GM18511 (cell line): ENCODE measurements at regions not wholly inside any gene's neighbourhood (a gene's known extent, or its start where the extent isn't known, plus 50 kb on each side); places are given as distances from the start of the nearest gene placed in this dataset.
"Not testable (repeated sequence)": the region's sequence is repeated elsewhere in the genome, so short reads cannot be mapped to it uniquely, and the experiment has no call there.

ENCODE experiments used
- ATAC-seq: cut with Tn5 transposase; IDR thresholded peaks from one replicate; pipeline ENCODE4 v1.9.1; 2021; ENCODE audit warnings: mild to moderate bottlenecking, moderate library complexity; ENCODE audit not compliant: unreplicated experiment

GRCh38 chr12:42030588-42030987 is 114.1 kb downstream of the GXYLT1 start:
- ATAC-seq = no peak

DNA sequence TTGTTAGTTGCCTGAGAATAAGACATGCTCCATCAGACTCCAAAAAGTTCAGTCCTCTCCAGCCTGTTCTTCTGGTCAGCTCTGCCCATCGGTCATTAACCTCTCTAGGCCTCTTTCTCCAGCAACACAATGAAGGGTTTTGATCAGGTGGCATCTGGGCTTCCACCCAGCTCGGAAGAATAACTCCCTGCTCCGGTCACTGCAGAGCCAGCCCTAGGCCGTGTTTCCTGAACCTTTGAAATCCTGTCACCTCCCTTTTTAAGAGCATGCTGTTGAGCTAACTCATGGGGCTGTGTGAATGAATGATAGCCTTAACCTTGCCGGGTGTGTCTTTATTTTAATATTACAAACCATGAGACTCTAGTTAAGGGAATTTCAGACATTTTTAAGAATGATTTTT is 117.1 kb downstream of the GXYLT1 start:
- ATAC-seq = no peak

DNA sequence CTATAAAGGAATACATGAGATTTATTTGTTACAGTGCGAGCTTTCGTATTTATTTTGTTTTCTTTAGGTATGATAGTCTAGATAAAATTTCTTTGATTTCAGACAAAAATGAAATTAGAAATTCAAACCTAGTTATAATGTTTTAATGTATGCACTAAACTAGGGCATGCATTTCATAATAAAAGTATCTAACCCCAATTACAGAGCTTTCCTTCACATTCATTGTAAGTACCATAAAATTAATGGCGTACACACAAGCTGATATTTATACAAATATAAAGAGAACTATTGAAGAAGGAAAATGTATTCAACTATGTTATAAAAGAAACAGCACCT is 120.2 kb downstream of the GXYLT1 start:
- no peak for ATAC-seq

GRCh38 chr12:42023733-42024494 is 120.8 kb downstream of the GXYLT1 start:
- peak; percentile 93 for ATAC-seq

- ATAC-seq = not testable (repeated sequence)
These were observed 122.7 kb downstream of the GXYLT1 start for GRCh38 chr12:42021937-42022336.

GRCh38 chr12:42021469-42021868 is 123.2 kb downstream of the GXYLT1 start:
- ATAC-seq = no peak

- no peak for ATAC-seq
These were observed 124.4 kb downstream of the GXYLT1 start for GRCh38 chr12:42020226-42020625.

DNA sequence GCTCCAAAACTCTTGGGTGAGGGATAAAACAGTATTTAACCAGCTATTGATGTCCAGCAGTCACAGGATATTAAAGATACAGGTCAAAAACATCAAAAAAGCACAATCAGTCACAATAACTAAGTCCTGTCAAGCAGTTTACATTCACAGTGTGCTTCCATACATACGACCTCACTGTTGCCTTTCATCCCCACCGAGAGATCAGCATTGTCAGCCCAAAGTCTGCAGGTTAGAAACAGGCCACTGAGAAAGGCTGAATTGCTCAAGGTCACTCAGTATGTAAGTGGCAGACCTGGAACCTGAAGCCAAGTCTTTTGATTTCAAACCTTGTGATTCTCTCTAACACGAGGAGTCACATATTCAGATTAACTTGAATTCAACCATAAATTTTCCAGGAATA is 124.9 kb downstream of the GXYLT1 start:
- no peak for ATAC-seq

- no peak for ATAC-seq
These were observed 127.6 kb downstream of the GXYLT1 start for GRCh38 chr12:42017051-42017450.

- ATAC-seq = no peak
These were observed 129.6 kb downstream of the GXYLT1 start for GRCh38 chr12:42015051-42015461.

DNA sequence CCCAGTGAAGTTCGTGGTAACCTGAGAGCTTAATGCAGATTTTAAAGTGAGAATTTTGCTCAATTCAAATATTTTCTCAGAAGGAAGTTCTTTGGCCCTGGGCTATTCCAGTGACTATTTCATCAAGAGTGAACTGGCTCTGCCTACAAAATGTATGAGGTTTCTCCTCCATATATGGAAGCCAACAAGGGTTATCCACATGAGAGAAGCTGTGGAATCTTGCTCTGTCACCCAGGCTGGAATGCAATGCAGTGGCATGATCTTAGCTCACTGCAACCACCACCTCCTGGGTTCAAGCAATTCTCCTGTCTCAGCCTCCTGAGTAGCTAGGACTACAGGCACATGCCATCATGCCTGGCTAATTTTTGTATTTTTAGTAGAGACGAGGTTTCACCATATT is 132.2 kb downstream of the GXYLT1 start:
- not testable (repeated sequence) for ATAC-seq

- no peak for ATAC-seq
These were observed 134.0 kb downstream of the GXYLT1 start for GRCh38 chr12:42010715-42011114.

DNA sequence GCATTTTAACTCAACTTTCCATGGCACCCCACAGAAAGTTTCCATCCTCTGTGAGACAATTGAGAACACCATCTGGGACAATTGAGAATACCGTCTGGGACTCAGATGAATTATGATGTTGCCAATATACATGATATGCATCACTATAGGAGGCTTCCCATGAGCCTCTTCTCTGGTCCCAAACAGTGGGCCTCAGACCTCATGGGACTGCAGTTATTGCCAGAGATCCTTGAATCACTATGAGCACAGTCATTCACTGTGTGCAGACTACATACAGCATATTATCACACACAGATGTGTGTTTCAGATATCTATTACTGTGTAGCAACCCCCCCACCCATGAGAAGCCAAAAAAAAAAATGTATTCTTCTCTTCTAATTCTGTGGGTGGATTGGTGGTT is 134.4 kb downstream of the GXYLT1 start:
- no peak for ATAC-seq

- ATAC-seq = no peak
These were observed 135.7 kb downstream of the GXYLT1 start for GRCh38 chr12:42008996-42009395.

DNA sequence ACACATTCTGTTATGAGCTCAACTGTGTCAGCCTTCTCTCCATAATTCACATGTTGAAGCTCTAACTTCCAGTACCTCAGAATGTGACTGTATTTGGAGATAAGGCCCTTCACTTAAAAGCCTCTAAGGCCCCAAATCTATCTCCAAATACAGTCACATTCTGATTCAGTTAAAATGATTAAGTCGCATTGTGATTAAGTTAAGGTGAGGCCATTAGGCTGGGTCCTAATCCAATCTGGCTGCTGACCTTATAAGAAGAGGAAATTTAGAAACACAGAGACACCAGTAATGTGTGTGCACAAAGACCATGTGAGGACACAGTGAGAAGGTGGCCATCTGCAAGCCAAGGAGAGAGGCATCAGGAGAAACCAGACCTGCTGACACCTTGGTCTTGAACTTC is 141.6 kb downstream of the GXYLT1 start:
- ATAC-seq = no peak

DNA sequence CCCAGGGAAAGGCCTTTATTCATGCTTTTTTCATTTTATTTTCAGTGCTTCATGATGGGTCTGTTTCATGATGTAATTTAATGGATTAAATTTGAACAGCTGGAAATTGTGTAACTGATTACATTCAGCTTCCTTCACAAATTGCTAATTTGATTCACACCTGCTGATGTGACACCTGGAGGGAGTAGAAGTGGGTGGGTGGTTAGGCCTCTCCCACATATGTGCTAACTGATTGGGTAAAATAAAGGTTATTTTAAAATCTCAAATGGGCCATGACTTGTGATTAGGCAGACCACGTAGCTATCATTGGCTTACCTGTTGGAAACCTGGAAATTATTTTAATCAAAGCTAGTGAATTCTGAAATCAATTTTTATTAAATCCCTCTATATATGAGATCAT is 142.1 kb downstream of the GXYLT1 start:
- ATAC-seq = no peak

DNA sequence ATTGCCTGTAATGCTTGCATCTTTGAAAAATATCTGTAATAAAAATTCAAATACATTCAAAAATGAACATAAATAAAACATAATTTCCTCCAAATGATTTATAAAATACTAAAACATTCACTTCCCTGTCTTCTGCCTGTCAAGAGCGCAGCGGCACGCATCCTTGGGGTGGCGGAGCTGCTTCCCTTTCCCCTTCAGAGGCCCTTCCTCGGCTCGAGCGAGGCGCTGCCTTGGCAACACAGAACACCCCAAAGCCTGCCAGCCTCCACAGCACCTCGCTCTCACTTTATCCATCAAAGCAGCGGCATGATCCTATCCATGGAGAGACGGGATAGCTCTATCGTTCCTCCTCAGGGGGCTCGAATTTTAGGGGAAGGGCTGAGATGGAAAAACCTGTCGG is 146.2 kb downstream of the GXYLT1 start:
- no peak for ATAC-seq

GRCh38 chr12:41993283-41993682 is 151.4 kb downstream of the GXYLT1 start:
- no peak for ATAC-seq

DNA sequence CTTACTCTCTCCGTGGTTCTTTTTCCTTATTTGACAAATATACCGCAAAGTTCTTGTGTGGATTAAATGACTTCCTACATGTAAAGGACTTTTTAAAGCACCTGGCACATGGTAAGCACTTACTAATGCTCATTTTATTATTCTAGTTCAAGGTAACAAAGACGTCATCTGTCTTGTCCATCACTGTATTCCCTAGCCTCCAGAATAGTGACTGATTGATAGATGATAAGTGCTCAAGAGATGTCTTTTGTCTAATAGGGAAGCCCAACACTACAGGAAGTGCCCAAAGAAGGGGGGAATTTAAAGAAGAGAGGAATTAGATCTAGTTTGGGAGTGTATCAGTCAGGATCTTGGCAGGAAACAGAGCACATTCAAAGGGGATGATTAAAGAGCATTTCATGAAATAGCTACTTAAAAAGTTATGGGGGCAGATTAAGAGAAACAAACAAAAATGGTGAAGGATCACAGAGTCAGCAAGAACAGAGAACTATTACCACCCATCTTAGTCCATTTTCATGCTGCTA is 151.9 kb downstream of the GXYLT1 start:
- ATAC-seq = no peak

- no peak for ATAC-seq
These were observed 152.7 kb downstream of the GXYLT1 start for GRCh38 chr12:41992022-41992421.

DNA sequence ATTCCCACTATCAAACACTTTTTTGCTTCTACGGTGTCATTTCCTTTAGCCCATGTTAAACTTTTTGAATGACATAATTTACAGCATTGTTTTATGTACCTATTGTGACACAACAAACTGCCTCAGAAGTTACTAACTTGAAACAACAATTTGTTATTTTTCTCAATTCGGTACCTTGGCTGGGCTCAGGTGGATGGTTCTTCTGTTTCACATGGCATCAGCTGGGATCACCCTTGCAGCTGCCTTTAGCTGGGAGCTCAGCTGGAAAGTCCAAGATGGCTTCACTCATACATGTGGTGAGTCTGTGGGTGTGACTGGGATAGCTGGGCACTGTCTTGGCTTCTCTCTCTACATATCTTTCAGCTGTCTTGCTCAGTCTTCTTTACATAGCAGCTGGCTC is 156.0 kb downstream of the GXYLT1 start:
- no peak for ATAC-seq

DNA sequence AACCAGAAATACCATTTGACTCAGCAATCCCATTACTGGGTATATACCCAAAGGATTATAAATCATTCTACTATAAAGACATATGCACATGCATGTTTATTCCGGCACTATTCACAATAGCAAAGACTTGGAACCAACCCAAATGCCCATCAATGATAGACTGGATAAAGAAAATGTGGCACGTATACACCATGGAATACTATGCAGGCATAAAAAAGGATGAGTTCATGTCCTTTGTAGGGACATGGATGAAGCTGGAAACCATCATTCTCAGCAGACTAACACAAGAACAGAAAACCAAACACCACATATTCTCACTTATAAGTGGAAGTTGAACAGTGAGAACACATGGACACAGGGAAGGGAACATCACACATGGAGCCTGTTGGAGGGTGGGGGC is 158.2 kb downstream of the GXYLT1 start:
- ATAC-seq = not testable (repeated sequence)

DNA sequence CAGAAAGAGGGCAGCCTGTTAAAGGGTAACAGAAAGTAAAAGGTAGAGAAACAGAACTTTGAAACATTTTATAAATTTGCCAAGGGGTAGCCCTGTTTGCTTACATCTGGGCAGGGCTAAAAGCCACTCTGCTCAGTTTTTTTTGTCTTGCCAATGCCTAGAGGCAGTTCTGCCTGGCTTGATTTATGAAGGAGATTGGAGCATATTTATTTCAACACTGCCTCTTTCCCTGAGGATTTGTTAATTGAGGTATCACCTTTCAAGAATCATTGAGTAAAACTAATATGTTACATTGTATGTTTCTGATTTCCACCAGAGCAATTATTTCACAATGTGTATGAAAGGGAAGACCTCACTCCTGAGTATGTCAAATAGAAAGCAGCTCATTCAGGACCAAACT is 160.8 kb downstream of the GXYLT1 start:
- no peak for ATAC-seq
